BJ (cell line): ENCODE measurements at regions not wholly inside any gene's neighbourhood (a gene's known extent, or its start where the extent isn't known, plus 50 kb on each side); places are given as distances from the start of the nearest gene placed in this dataset.

Source experiments
- CTCF ChIA-PET: fragments of 350-600 bp; formaldehyde crosslinking; extraction: SDS; loops from one replicate; lab custom pipeline; 2021; ENCODE audit warnings: antibody characterized with exemption, inconsistent platforms; lab: Yijun Ruan, JAX
- POLR2A ChIA-PET: fragments of 300-600 bp; sonication (Branson Sonifier 250); formaldehyde crosslinking; extraction: SDS; loops from one replicate; lab custom pipeline; 2021; ENCODE audit warnings: antibody characterized with exemption; lab: Charles Lee
- DNase-seq: peaks from one replicate; pipeline ENCODE4 v3.0.0-alpha.2; 2011; ENCODE audit warnings: low read depth
- H3K27me3 ChIP-seq: 2 replicates; pipeline ENCODE4 v1.6.0; 2011; ENCODE audit warnings: low read length; ENCODE audit not compliant: control insufficient read depth, insufficient read depth
- H3K36me3 ChIP-seq: 2 replicates; pipeline ENCODE4 v1.5.1; 2011; ENCODE audit warnings: low read length; ENCODE audit not compliant: control insufficient read depth, insufficient read depth
- H3K4me3 ChIP-seq: 2 replicates; pipeline ENCODE4 v1.5.1; 2011; ENCODE audit warnings: low read depth, mild to moderate bottlenecking, control low read depth, low read length
- TF ChIP-seq, protein P1 (sequence below): IDR thresholded peaks from 2 replicates; pipeline ENCODE4 v1.5.1; 2011; ENCODE audit warnings: low read depth, mild to moderate bottlenecking, control low read depth, inconsistent platforms, low read length, moderate library complexity; ENCODE audit not compliant: insufficient read depth

DNA sequence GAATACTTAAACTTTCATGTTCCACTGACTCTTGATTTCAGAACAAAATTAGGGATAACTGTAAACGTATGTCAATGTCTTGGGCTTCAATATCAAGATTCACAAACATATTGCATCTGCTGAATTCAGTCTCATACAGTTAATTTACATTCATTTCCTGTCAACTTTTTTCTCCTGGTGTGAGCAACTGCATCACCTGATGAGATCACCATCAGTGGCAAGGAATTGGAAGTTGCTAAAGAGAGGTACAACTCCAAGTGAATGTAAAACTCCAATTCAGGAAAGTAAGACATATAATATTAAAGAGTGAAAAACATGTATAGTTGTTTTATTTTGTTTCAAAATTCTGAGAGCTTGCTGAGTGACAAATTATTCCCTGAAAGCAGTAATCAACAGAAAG, 1336.2 kb upstream of the C9orf72 start:
- Histone ChIP-seq H3K36me3 (no peaks in the 10 kb centered on the region), H3K4me3 (no peak overlapping the region), H3K27me3 (no peaks in the 10 kb centered on the region)
- POLR2A ChIA-PET: no interaction called here
- CTCF ChIA-PET: no interaction called here
- TF ChIP-seq, protein P1, sequence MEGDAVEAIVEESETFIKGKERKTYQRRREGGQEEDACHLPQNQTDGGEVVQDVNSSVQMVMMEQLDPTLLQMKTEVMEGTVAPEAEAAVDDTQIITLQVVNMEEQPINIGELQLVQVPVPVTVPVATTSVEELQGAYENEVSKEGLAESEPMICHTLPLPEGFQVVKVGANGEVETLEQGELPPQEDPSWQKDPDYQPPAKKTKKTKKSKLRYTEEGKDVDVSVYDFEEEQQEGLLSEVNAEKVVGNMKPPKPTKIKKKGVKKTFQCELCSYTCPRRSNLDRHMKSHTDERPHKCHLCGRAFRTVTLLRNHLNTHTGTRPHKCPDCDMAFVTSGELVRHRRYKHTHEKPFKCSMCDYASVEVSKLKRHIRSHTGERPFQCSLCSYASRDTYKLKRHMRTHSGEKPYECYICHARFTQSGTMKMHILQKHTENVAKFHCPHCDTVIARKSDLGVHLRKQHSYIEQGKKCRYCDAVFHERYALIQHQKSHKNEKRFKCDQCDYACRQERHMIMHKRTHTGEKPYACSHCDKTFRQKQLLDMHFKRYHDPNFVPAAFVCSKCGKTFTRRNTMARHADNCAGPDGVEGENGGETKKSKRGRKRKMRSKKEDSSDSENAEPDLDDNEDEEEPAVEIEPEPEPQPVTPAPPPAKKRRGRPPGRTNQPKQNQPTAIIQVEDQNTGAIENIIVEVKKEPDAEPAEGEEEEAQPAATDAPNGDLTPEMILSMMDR: no peak
- no peak for DNase-seq

DNA sequence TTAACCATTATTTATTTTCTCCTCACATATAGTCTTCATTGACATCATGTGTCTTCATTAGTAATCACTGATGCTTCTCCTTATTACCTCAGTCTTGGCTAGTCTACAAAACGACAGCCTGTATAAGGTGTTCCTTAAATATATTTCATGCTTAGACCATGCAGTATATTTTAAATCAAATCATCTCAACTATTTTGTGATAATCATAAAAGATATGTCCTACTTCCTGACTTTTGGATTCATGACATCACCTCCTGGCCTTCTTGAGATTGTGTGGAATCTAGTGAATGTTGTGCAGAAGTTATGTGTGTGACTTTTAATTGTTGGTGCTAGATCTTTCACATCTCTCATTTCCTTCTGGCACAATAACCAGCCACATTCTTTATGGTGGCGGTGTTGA, 1339.3 kb upstream of the C9orf72 start:
- CTCF ChIA-PET: no interaction called here
- POLR2A ChIA-PET: no interaction called here
- no peak for DNase-seq
- H3K27me3 ChIP-seq: no peaks in the 10 kb centered on the region
- H3K36me3 ChIP-seq: no peaks in the 10 kb centered on the region
- no peak overlapping the region for H3K4me3 ChIP-seq
- TF ChIP-seq, protein P1: no peak

DNA sequence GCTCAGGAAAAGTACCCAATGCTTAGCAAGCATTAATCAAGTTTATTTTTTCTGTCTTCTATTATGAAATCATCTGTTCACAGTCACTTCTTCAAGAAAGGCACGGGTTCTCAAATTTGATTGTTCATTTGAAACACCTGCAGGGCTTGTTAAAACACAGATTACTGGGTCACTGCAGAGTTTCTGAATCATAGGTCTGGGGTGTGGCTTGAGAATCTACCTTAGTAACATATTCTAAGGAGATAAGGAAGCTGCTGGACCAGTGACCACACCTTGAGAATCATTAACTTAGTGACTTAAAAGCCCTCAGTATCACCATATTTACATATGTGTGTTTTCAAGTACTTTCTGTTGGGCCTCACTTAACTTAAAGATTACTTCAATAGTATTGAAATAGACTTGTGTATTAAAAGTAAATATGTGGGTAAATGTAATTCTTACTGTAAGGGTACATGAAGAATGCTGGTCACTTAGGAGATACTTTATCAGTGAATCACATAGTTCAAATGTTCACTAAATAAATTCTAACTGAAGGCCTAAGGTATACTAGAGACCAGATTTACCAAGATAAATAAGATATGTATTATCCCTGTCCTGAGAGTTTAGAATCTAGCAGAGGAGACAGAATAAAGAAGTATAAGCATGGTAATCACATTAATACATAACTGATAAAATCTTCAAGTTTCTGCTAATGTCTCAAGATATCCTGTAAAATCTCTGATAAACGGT, 1342.1 kb upstream of the C9orf72 start:
- TF ChIP-seq, protein P1: no peak
- Histone ChIP-seq H3K36me3 (no peaks in the 10 kb centered on the region), H3K4me3 (no peak overlapping the region), H3K27me3 (no peaks in the 10 kb centered on the region)
- DNase-seq: no peak
- ChIA-PET POLR2A (no interaction called here), CTCF (no interaction called here)

DNA sequence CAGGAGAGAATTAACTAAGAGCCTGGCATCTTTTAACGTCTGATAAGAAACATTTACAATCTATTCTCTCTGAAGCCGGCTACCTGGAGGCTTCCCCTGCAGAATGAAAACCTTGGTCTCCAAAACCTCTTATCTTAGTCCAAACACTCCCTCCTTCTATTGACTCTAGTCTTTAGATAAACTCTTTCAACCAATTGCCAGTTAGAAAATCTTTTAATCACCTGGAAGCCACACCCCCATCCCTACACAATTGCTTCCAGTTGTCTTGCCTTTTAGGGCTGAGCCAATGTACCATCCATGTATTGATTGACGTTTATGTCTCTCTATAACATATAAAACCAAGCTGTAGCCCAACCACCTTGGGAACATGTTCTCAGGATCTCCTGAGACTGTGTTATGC, 1343.1 kb upstream of the C9orf72 start:
- ChIA-PET POLR2A (no interaction called here), CTCF (interaction anchor here (0.6 kb wide), 1 partner anchor 1958 kb away, joined by 3 read pairs; no protein-coding TSS in a partner anchor)
- no peak for DNase-seq
- H3K36me3 ChIP-seq: no peaks in the 10 kb centered on the region
- no peak overlapping the region for H3K4me3 ChIP-seq
- no peaks in the 10 kb centered on the region for H3K27me3 ChIP-seq
- TF ChIP-seq, protein P1: no peak

DNA sequence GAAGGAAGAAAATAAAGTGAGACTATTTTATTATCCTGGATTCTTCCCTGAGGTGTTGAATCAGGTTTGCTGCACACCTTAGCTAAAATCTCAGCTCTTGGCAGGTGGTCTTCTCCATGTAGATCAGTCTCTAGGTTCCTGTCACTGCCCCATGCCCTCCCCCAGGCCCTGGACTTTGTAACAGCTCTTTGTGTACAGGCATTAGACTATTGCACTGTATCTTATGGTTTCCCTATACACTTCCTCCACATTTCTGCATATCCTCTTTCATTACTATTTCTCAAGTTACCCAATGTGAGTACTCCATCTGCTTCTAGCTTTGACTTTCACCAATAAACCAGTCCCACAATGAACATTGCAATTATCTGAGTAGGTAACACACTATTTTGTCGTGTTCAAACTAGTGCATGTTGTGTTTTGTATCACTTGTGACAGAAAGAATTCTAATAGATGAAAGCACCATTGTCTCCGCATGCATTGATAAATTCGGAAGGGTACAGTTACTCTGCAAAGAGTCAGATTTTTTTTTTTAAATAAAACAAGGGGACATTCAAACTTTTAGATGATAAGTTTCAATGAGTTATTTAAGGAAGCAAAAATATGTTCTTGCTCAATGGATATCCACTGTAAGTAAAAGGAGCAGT, 1348.7 kb upstream of the C9orf72 start:
- H3K4me3 ChIP-seq: no peak overlapping the region
- TF ChIP-seq, protein P1: no peak
- ChIA-PET POLR2A (no interaction called here), CTCF (no interaction called here)
- H3K27me3 ChIP-seq: no peaks in the 10 kb centered on the region
- no peaks in the 10 kb centered on the region for H3K36me3 ChIP-seq
- no peak for DNase-seq
